ENCODE measurements at regions not wholly inside any gene's neighbourhood (a gene's known extent, or its start where the extent isn't known, plus 50 kb on each side); places are given as distances from the start of the nearest gene placed in this dataset.

- no peaks in the 10 kb centered on the region for H3K4me1 ChIP-seq
- ATAC-seq (no peak), DNase-seq (no peak)
- intact Hi-C loops (cut with DNase I): no loop called here
- H3K27ac ChIP-seq: no peak overlapping the region
- H3K36me3 ChIP-seq (replicated peaks in 1 of 2; ENCODE audit: insufficient read depth in 1 of 2, low read depth in 2 of 2): no peaks in the 10 kb centered on the region
- H3K9me3 ChIP-seq: no peaks in the 10 kb centered on the region
- no peak overlapping the region for H3K4me3 ChIP-seq
- TF ChIP-seq POLR2A (IDR thresholded peaks at IDR 0.05) (no peak), CTCF (IDR thresholded peaks at IDR 0.05) (no peak)
- H3K27me3 ChIP-seq: no peaks in the 10 kb centered on the region
- 89 to 94% methylated on average over 3 of the region's 3 CpGs for WGBS, 2 donors
These were observed 1633.3 kb upstream of the LRRTM3 start for GRCh38 chr10:65292551-65292950.

DNA sequence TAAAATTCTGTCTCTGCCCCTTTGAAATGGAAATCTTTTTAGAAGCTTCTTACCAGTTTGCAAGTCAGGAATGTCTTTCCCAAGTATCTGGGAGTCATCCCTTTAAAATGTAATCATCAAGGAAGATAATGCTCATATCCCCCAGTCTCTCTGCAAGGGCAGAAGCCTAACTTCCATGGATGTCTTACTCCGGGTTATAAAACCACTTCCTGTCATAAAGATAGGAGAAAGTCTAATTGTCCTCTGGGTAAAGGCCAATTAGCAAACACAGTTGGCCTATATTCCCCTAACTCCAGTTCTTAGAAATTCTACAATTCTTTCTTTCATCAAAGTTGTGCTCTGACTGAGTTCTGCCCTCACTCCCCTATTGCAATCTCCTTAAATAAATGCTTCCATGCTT, 1631.5 kb upstream of the LRRTM3 start:
- no peaks in the 10 kb centered on the region for H3K9me3 ChIP-seq
- intact Hi-C loops (cut with DNase I): no loop called here
- no peaks in the 10 kb centered on the region for H3K36me3 ChIP-seq (replicated peaks in 1 of 2; ENCODE audit: insufficient read depth in 1 of 2, low read depth in 2 of 2)
- H3K27me3 ChIP-seq: no peaks in the 10 kb centered on the region
- 19 to 24% methylated on average over 1 of the region's 1 CpG for WGBS, 2 donors
- TF ChIP-seq CTCF (IDR thresholded peaks at IDR 0.05) (no peak), POLR2A (IDR thresholded peaks at IDR 0.05) (no peak)
- H3K4me1 ChIP-seq: no peaks in the 10 kb centered on the region
- no peak for DNase-seq
- ATAC-seq: no peak
- H3K4me3 ChIP-seq: no peak overlapping the region
- H3K27ac ChIP-seq: no peak overlapping the region

GRCh38 chr10:65301181-65301580, 1624.7 kb upstream of the LRRTM3 start:
- WGBS, 2 donors: 79 to 80% methylated on average over 3 of the region's 3 CpGs
- Histone ChIP-seq H3K36me3 (replicated peaks in 1 of 2; ENCODE audit: insufficient read depth in 1 of 2, low read depth in 2 of 2) (no peaks in the 10 kb centered on the region), H3K9me3 (no peaks in the 10 kb centered on the region), H3K27me3 (no peaks in the 10 kb centered on the region), H3K27ac (no peak overlapping the region), H3K4me3 (no peak overlapping the region), H3K4me1 (no peaks in the 10 kb centered on the region)
- no peak for ATAC-seq
- TF ChIP-seq CTCF (IDR thresholded peaks at IDR 0.05) (no peak), POLR2A (IDR thresholded peaks at IDR 0.05) (no peak)
- intact Hi-C loops (cut with DNase I): no loop called here
- DNase-seq: no peak

GRCh38 chr10:65306201-65306600, 1619.6 kb upstream of the LRRTM3 start:
- intact Hi-C loops (cut with DNase I): no loop called here
- DNase-seq (no peak), ATAC-seq (no peak)
- no peak overlapping the region for H3K4me3 ChIP-seq
- H3K36me3 ChIP-seq (replicated peaks in 1 of 2; ENCODE audit: insufficient read depth in 1 of 2, low read depth in 2 of 2): no peaks in the 10 kb centered on the region
- no peak overlapping the region for H3K27ac ChIP-seq
- no peaks in the 10 kb centered on the region for H3K27me3 ChIP-seq
- 79 to 88% methylated on average over 2 of the region's 2 CpGs for WGBS, 2 donors
- no peaks in the 10 kb centered on the region for H3K4me1 ChIP-seq
- H3K9me3 ChIP-seq: no peaks in the 10 kb centered on the region
- no peak for TF ChIP-seq POLR2A (IDR thresholded peaks at IDR 0.05)
- TF ChIP-seq CTCF (IDR thresholded peaks at IDR 0.05): no peak

DNA sequence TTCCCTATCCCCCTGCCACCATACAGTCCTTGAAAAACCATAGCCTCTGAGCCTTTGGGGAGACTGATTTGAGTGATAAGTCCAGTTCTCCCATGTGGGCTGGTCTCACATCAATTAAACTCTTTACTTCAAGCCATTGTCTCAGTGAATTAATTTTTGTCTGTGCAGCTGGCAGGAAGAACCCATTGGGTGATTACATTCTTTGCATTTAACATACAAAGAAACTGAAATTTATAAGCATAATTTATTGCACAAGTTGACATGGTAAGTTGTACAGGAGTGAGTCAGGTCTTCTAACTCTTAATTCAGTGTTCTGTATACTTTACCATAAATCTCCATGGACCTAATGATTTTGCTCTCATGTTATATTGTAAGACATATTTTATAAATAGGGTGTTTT, 1613.0 kb upstream of the LRRTM3 start:
- Histone ChIP-seq H3K4me3 (no peak overlapping the region), H3K27ac (no peak overlapping the region), H3K4me1 (peaks cover 13% of the 10 kb centered on the region), H3K27me3 (no peaks in the 10 kb centered on the region), H3K9me3 (no peaks in the 10 kb centered on the region), H3K36me3 (replicated peaks in 1 of 2; ENCODE audit: insufficient read depth in 1 of 2, low read depth in 2 of 2) (no peaks in the 10 kb centered on the region)
- TF ChIP-seq POLR2A (IDR thresholded peaks at IDR 0.05): no peak
- no peak for TF ChIP-seq CTCF (IDR thresholded peaks at IDR 0.05)
- intact Hi-C loops (cut with DNase I): no loop called here
- ATAC-seq (no peak), DNase-seq (no peak)

Data from body of pancreas (tissue), 4 donors.